Neural crest cell (in vitro differentiated cells): ENCODE measurements at regions not wholly inside any gene's neighbourhood (a gene's known extent, or its start where the extent isn't known, plus 50 kb on each side); places are given as distances from the start of the nearest gene placed in this dataset.
"Not testable (repeated sequence)": the region's sequence is repeated elsewhere in the genome, so short reads cannot be mapped to it uniquely, and the experiment has no call there.

Experiments used
- DNase-seq: peaks from one replicate; pipeline ENCODE4 v3.0.0; 2021; ENCODE audit warnings: low read depth, mixed read lengths, low spot score
- H3K27ac Mint-ChIP-seq: one replicate; pipeline ENCODE4 v1.8.0; 2021; ENCODE audit warnings: mild to moderate bottlenecking, mixed read lengths; ENCODE audit not compliant: unreplicated experiment
- H3K27me3 Mint-ChIP-seq: 2 replicates; pipeline ENCODE4 v1.8.0; 2021; ENCODE audit warnings: low read depth, mild to moderate bottlenecking, mixed read lengths
- H3K36me3 Mint-ChIP-seq: 2 replicates; pipeline ENCODE4 v1.8.0; 2021; ENCODE audit warnings: low read depth, mild to moderate bottlenecking, mixed read lengths
- H3K4me1 Mint-ChIP-seq: 2 replicates; pipeline ENCODE4 v1.8.0; 2021; ENCODE audit warnings: mixed read lengths
- H3K4me3 Mint-ChIP-seq: one replicate; pipeline ENCODE4 v1.8.0; 2021; ENCODE audit warnings: mild to moderate bottlenecking, mixed read lengths
- H3K9me3 Mint-ChIP-seq: 2 replicates; pipeline ENCODE4 v1.8.0; 2021; ENCODE audit warnings: mixed read lengths
- CTCF ChIP-seq: fragments of 200-600 bp; sonication (generic); conservative IDR thresholded peaks from 2 replicates; pipeline ENCODE4 v1.5.0; 2021; ENCODE audit warnings: antibody characterized with exemption, mild to moderate bottlenecking

GRCh38 chr5:40206030-40206429, 473.7 kb upstream of the PTGER4 start:
- no peak for TF ChIP-seq CTCF
- H3K9me3 Mint-ChIP-seq: no peaks in the 10 kb centered on the region
- no peak overlapping the region for H3K27ac Mint-ChIP-seq

DNA sequence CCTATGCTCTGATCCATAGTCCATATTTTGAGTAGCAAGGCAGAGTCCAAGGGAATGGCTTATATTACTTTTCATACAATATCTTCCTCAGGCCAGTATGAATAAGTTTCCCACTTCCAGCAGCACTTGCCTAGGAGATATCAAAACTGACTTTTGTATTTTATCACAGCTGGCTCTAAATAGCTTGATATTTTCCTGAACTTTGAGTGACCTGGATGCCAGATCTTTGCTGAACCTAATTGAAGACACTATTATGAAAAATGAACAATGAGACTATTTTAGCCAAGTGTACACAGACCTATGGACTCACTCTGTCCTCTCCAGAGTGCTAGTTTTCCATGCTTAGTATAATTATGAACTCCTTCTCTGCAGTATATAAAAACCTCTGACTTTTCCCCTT, 475.6 kb upstream of the PTGER4 start:
- H3K4me1 Mint-ChIP-seq: no peaks in the 10 kb centered on the region
- H3K27ac Mint-ChIP-seq: no peak overlapping the region
- no peak overlapping the region for H3K4me3 Mint-ChIP-seq
- peaks cover 3% of the 10 kb centered on the region for H3K9me3 Mint-ChIP-seq
- no peaks in the 10 kb centered on the region for H3K27me3 Mint-ChIP-seq
- H3K36me3 Mint-ChIP-seq: no peaks in the 10 kb centered on the region
- no peak for TF ChIP-seq CTCF
- no peak for DNase-seq

More at GRCh38 chr5:40206030-40206429, 473.7 kb upstream of the PTGER4 start:
- no peaks in the 10 kb centered on the region for H3K4me1 Mint-ChIP-seq
- no peak overlapping the region for H3K4me3 Mint-ChIP-seq
- no peaks in the 10 kb centered on the region for H3K27me3 Mint-ChIP-seq
- H3K36me3 Mint-ChIP-seq: no peaks in the 10 kb centered on the region
- DNase-seq: no peak

GRCh38 chr5:40202814-40203440, 476.8 kb upstream of the PTGER4 start:
- Mint-ChIP-seq H3K4me1 (no peaks in the 10 kb centered on the region), H3K27ac (no peak overlapping the region), H3K9me3 (peaks cover 3% of the 10 kb centered on the region), H3K27me3 (no peaks in the 10 kb centered on the region), H3K36me3 (no peaks in the 10 kb centered on the region), H3K4me3 (no peak overlapping the region)
- no peak for DNase-seq
- no peak for TF ChIP-seq CTCF

DNA sequence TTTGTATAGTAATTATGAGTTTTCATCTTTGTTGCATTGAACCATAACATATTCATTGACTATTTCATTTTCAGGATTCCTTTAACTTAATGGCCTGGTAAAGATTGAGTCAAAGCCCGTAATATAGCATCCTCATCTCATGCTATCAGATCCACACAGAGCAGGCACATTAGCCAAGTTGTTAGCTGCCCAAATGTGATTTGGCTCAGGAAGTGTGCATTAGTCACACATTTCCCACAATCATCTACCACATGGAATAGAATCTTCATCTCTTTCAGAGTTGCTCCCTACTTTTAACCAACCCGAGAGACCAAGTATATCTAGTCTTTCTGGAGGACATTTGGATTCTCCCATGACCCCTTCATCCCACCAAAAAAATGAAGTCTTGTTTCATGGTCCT, 481.0 kb upstream of the PTGER4 start:
- H3K36me3 Mint-ChIP-seq: no peaks in the 10 kb centered on the region
- H3K27ac Mint-ChIP-seq: no peak overlapping the region
- no peaks in the 10 kb centered on the region for H3K27me3 Mint-ChIP-seq
- no peaks in the 10 kb centered on the region for H3K4me1 Mint-ChIP-seq
- no peak overlapping the region for H3K4me3 Mint-ChIP-seq
- peaks cover 3% of the 10 kb centered on the region for H3K9me3 Mint-ChIP-seq
- no peak for DNase-seq
- TF ChIP-seq CTCF: no peak

- not testable (repeated sequence) for H3K36me3 Mint-ChIP-seq, H3K4me3 Mint-ChIP-seq, DNase-seq, H3K27me3 Mint-ChIP-seq, H3K4me1 Mint-ChIP-seq, H3K27ac Mint-ChIP-seq, H3K9me3 Mint-ChIP-seq
These were observed 484.1 kb upstream of the PTGER4 start for GRCh38 chr5:40195574-40195973.

DNA sequence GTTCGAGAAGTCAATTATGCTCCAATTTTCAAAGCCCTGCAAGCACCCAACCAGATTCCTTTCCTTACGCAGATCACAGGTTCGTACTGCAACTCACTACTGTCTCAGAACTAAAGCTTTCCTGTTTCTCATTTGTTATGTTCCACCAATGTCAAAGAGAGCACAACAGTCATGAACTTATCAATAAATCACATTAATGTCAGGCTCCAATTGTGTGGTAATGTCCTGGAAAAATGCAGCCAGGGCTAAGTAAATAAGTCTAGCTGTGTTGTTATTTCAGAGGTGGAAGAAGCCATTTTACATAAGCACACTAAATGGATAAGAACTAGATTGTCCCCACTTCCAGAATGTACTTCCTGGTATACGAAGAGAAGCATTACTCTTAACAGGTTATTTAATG, 488.6 kb upstream of the PTGER4 start:
- TF ChIP-seq CTCF: no peak
- no peak for DNase-seq
- no peaks in the 10 kb centered on the region for H3K4me1 Mint-ChIP-seq
- H3K27ac Mint-ChIP-seq: no peak overlapping the region
- H3K36me3 Mint-ChIP-seq: no peaks in the 10 kb centered on the region
- no peaks in the 10 kb centered on the region for H3K27me3 Mint-ChIP-seq
- no peaks in the 10 kb centered on the region for H3K9me3 Mint-ChIP-seq
- no peak overlapping the region for H3K4me3 Mint-ChIP-seq
